ENCODE measurements at regions not wholly inside any gene's neighbourhood (a gene's known extent, or its start where the extent isn't known, plus 50 kb on each side); places are given as distances from the start of the nearest gene placed in this dataset.

DNA sequence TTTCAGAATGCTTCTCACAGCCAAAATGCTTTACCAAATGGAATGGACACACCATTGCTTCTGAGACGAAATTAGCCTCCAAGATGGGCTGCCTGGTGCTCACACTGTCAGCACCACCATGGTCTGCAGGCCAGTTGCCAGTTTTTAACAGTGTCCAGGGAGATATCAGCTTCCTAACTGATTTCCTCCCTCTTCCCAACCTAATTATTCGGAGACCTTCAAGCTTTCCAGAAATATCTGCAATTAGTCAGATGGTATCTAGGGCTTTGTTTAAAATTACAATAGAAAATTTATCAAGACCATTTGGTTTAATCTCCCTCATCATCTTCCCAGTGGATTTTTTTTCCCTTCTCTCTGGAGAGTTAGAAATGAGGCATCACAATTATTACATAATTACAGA, 287.5 kb downstream of the ZPLD1 start:
- no peak overlapping the region for H3K27ac Mint-ChIP-seq
- Histone ChIP-seq H3K18ac (ENCODE audit: insufficient read length, low read depth, low read length) (no peak overlapping the region), H3K79me2 (ENCODE audit: insufficient read depth, low read length) (no peaks in the 10 kb centered on the region), H3K9me3 (ENCODE audit: control insufficient read depth, low read depth, low read length) (no peaks in the 10 kb centered on the region), H3K27me3 (ENCODE audit: insufficient read depth, low read length) (no peaks in the 10 kb centered on the region), H2BK15ac (ENCODE audit: low read depth, low read length) (no peak overlapping the region), H3K14ac (ENCODE audit: insufficient read depth, low read length) (no peak overlapping the region), H2BK20ac (ENCODE audit: low read depth, low read length, poor library complexity, severe bottlenecking) (no peak overlapping the region), H3K4ac (ENCODE audit: low read depth, low read length) (no peak overlapping the region), H4K8ac (replicated peaks; ENCODE audit: insufficient read length, low read depth, low read length) (no peak overlapping the region), H3T11ph (ENCODE audit: low read length) (no peak overlapping the region), H3K56ac (ENCODE audit: insufficient read length, low read depth, low read length) (no peak overlapping the region), H2BK12ac (ENCODE audit: insufficient read length, low read depth, low read length) (no peak overlapping the region), H3K4me1 (ENCODE audit: insufficient read depth, low read length) (no peaks in the 10 kb centered on the region), H2BK120ac (ENCODE audit: low read depth, low read length, poor library complexity, severe bottlenecking) (no peak overlapping the region), H3K27ac (ENCODE audit: insufficient read length, low read depth, low read length) (no peak overlapping the region), H3K23ac (ENCODE audit: insufficient read length, low read depth, low read length) (no peak overlapping the region), H3K23me2 (ENCODE audit: insufficient read length, low read depth, low read length, poor library complexity, severe bottlenecking) (no peaks in the 10 kb centered on the region), H2BK5ac (ENCODE audit: insufficient read length, low read length) (no peak overlapping the region), H4K91ac (ENCODE audit: insufficient read length, low read depth, low read length) (no peak overlapping the region), H3K4me2 (ENCODE audit: insufficient read depth, insufficient read length, low read length) (no peak overlapping the region), H3K9ac (ENCODE audit: extremely low read depth, insufficient read length, low read length) (no peak overlapping the region), H3K79me1 (ENCODE audit: insufficient read depth, low read depth, low read length, poor library complexity, severe bottlenecking) (no peaks in the 10 kb centered on the region), H4K5ac (ENCODE audit: insufficient read length, low read depth, low read length) (no peak overlapping the region), H2AFZ (ENCODE audit: low read length) (no peak overlapping the region), H2AK5ac (ENCODE audit: insufficient read length, low read length) (no peak overlapping the region), H4K20me1 (ENCODE audit: control insufficient read depth, insufficient read depth, insufficient read length) (no peaks in the 10 kb centered on the region)
- no peaks in the 10 kb centered on the region for H3K9me3 Mint-ChIP-seq
- no peak overlapping the region for H3K4me3 Mint-ChIP-seq
- H3K4me1 Mint-ChIP-seq, result no peaks in the 10 kb centered on the region
- no peak for TF ChIP-seq CTCF (conservative IDR thresholded peaks at IDR 0.05)
- WGBS (ENCODE audit: extremely low coverage, insufficient read length, low lambda C conversion rate), result no CpG with 5 or more reads among the region's 2 CpGs
- no peaks in the 10 kb centered on the region; a peak in 1 of 7 replicates for H3K36me3 Mint-ChIP-seq (ENCODE audit: insufficient read depth in 1 of 3, low read depth in 3 of 3)
- no peak for DNase-seq
- H3K27me3 Mint-ChIP-seq (ENCODE audit: low read depth), result no peaks in the 10 kb centered on the region
